ENCODE measurements at regions not wholly inside any gene's neighbourhood (a gene's known extent, or its start where the extent isn't known, plus 50 kb on each side); places are given as distances from the start of the nearest gene placed in this dataset.

DNA sequence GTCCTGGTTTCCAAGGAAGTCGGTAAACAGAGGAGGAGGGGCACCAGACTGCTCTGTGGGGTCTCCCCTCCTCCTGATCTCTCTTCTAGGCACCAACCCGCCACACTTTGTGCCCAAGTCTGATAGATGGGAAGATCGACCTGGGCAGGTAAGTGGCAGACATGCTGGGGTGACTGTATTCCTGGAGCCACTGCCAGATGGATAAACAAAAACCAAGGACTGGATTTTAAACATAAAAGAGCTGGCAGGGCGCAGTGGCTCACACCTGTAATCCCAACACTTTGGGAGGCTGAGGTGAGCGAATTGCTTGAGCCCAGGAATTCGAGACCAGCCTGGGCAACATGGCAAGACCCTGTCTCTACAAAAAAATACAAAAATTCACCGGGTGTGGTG is 181.2 kb downstream of the ANAPC1 start:
- CTCF ChIA-PET: interaction anchor here (0.5 to 1.2 kb wide), 2 partner anchors 31 to 301 kb away, joined by 3 to 4 read pairs; no protein-coding TSS in a partner anchor
- Mint-ChIP-seq H3K36me3 (ENCODE audit: insufficient read depth, unreplicated experiment) (peaks cover 16% of the 10 kb centered on the region), H3K27me3 (ENCODE audit: unreplicated experiment) (no peaks in the 10 kb centered on the region), H3K27ac (ENCODE audit: unreplicated experiment) (peak overlapping the region; percentile 82), H3K9me3 (ENCODE audit: low read depth, unreplicated experiment) (no peaks in the 10 kb centered on the region), H3K4me1 (ENCODE audit: low read depth, unreplicated experiment) (peaks cover 67% of the 10 kb centered on the region), H3K4me3 (ENCODE audit: low read depth, unreplicated experiment) (no peak overlapping the region)
- TF ChIP-seq, protein P1, sequence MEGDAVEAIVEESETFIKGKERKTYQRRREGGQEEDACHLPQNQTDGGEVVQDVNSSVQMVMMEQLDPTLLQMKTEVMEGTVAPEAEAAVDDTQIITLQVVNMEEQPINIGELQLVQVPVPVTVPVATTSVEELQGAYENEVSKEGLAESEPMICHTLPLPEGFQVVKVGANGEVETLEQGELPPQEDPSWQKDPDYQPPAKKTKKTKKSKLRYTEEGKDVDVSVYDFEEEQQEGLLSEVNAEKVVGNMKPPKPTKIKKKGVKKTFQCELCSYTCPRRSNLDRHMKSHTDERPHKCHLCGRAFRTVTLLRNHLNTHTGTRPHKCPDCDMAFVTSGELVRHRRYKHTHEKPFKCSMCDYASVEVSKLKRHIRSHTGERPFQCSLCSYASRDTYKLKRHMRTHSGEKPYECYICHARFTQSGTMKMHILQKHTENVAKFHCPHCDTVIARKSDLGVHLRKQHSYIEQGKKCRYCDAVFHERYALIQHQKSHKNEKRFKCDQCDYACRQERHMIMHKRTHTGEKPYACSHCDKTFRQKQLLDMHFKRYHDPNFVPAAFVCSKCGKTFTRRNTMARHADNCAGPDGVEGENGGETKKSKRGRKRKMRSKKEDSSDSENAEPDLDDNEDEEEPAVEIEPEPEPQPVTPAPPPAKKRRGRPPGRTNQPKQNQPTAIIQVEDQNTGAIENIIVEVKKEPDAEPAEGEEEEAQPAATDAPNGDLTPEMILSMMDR (IDR thresholded peaks at IDR 0.05; ENCODE audit: unreplicated experiment): no peak
- no TSS peak for BruUV-seq (replicated peaks)
- intact Hi-C loops (cut with micrococcal nuclease; ENCODE audit: unreplicated experiment): loop anchor here (5.0 kb wide), 1 partner anchor 585 kb away; no protein-coding TSS in a partner anchor
- no peak for DNase-seq

DNA sequence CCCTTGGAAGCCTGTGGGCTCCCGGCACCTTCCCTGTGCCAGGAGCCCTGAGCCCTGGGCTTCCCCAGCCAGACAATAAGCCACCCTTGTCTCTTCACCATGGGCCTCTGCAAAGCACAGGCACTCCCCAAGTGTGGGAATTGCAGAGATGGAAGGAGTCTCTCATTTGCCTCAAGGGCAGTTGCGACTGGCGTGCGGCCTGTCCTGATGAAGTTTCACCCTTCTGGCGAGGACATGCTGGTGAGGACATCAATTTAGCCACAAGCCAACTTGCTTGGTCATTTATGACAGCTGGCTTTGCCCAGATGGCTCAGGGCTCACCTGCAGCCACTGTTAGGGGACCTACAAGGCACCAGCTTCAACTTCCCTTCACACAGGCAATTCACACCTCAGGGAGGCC is 180.2 kb downstream of the ANAPC1 start:
- intact Hi-C loops (cut with micrococcal nuclease; ENCODE audit: unreplicated experiment): loop anchor here (5.0 kb wide), 1 partner anchor 586 kb away; no protein-coding TSS in a partner anchor
- no peak overlapping the region for H3K27ac Mint-ChIP-seq (ENCODE audit: unreplicated experiment)
- peaks cover 14% of the 10 kb centered on the region for H3K36me3 Mint-ChIP-seq (ENCODE audit: insufficient read depth, unreplicated experiment)
- BruUV-seq (replicated peaks): no TSS peak
- H3K9me3 Mint-ChIP-seq (ENCODE audit: low read depth, unreplicated experiment): no peaks in the 10 kb centered on the region
- no peak overlapping the region for H3K4me3 Mint-ChIP-seq (ENCODE audit: low read depth, unreplicated experiment)
- TF ChIP-seq, protein P1 (IDR thresholded peaks at IDR 0.05; ENCODE audit: unreplicated experiment): no peak
- CTCF ChIA-PET: no interaction called here
- H3K4me1 Mint-ChIP-seq (ENCODE audit: low read depth, unreplicated experiment): peaks cover 64% of the 10 kb centered on the region
- DNase-seq: no peak
- no peaks in the 10 kb centered on the region for H3K27me3 Mint-ChIP-seq (ENCODE audit: unreplicated experiment)

DNA sequence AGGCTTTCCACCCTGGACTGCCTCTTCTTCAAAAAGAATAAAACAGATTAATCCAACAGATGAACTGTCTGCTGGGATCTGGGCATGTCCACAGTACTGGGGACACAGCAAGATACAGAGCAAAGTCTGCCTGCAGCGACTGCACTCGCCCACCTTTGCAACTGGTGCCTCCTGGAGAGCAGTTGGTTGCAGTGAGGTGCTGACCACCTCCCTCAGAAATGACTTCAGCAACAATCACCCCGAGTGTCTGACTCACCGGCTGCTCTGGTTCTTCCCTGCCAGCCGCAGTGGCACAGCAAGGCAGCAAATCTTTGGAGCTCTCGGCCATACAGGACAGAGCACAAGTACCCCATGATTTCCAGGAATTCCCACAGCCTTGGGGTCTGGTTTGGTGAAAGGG is 179.7 kb downstream of the ANAPC1 start:
- Mint-ChIP-seq H3K9me3 (ENCODE audit: low read depth, unreplicated experiment) (no peaks in the 10 kb centered on the region), H3K27me3 (ENCODE audit: unreplicated experiment) (no peaks in the 10 kb centered on the region), H3K27ac (ENCODE audit: unreplicated experiment) (peak overlapping the region; percentile 42), H3K4me1 (ENCODE audit: low read depth, unreplicated experiment) (peaks cover 59% of the 10 kb centered on the region), H3K4me3 (ENCODE audit: low read depth, unreplicated experiment) (no peak overlapping the region), H3K36me3 (ENCODE audit: insufficient read depth, unreplicated experiment) (peaks cover 10% of the 10 kb centered on the region)
- TF ChIP-seq, protein P1 (IDR thresholded peaks at IDR 0.05; ENCODE audit: unreplicated experiment): no peak
- DNase-seq: peak; percentile 59
- no TSS peak for BruUV-seq (replicated peaks)
- CTCF ChIA-PET: interaction anchor here (0.7 kb wide), 1 partner anchor 12 kb away, joined by 3 read pairs; no protein-coding TSS in a partner anchor
- intact Hi-C loops (cut with micrococcal nuclease; ENCODE audit: unreplicated experiment): loop anchor here (5.0 kb wide), 1 partner anchor 587 kb away; no protein-coding TSS in a partner anchor

DNA sequence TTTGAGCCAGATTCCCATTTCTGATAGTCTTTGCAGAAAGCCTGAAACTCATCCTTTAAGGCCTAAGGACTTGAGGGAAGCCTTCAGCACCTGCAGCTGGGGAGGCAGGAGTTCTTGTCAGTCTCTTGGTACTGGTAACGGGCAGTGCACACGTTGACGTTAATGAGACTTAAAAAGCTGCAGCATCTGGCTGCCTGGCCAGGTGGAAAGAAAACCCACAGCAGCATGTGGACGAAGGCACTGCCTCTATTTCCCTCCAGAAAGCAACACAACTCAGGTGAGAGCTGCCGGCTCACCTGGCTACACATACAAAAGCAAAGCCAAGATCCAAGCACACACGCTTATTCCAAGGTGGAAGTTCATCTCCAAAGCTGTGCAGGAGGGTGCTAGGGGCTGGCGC is 178.8 kb downstream of the ANAPC1 start:
- BruUV-seq (replicated peaks): TSS peak; percentile 92

More for the DNA sequence above, 178.8 kb downstream of the ANAPC1 start:
- intact Hi-C loops (cut with micrococcal nuclease; ENCODE audit: unreplicated experiment): no loop called here
- H3K9me3 Mint-ChIP-seq (ENCODE audit: low read depth, unreplicated experiment): no peaks in the 10 kb centered on the region
- H3K4me3 Mint-ChIP-seq (ENCODE audit: low read depth, unreplicated experiment): peak overlapping the region; percentile 27
- CTCF ChIA-PET: interaction anchor here (1.3 kb wide), 1 partner anchor 18 kb away, joined by 4 read pairs; no protein-coding TSS in a partner anchor
- TF ChIP-seq, protein P1 (IDR thresholded peaks at IDR 0.05; ENCODE audit: unreplicated experiment): no peak
- H3K36me3 Mint-ChIP-seq (ENCODE audit: insufficient read depth, unreplicated experiment): peaks cover 8% of the 10 kb centered on the region
- no peaks in the 10 kb centered on the region for H3K27me3 Mint-ChIP-seq (ENCODE audit: unreplicated experiment)
- peaks cover 64% of the 10 kb centered on the region for H3K4me1 Mint-ChIP-seq (ENCODE audit: low read depth, unreplicated experiment)
- peak overlapping the region; percentile 57 for H3K27ac Mint-ChIP-seq (ENCODE audit: unreplicated experiment)
- no peak for DNase-seq
